ENCODE measurements at regions not wholly inside any gene's neighbourhood (a gene's known extent, or its start where the extent isn't known, plus 50 kb on each side); places are given as distances from the start of the nearest gene placed in this dataset.

DNA sequence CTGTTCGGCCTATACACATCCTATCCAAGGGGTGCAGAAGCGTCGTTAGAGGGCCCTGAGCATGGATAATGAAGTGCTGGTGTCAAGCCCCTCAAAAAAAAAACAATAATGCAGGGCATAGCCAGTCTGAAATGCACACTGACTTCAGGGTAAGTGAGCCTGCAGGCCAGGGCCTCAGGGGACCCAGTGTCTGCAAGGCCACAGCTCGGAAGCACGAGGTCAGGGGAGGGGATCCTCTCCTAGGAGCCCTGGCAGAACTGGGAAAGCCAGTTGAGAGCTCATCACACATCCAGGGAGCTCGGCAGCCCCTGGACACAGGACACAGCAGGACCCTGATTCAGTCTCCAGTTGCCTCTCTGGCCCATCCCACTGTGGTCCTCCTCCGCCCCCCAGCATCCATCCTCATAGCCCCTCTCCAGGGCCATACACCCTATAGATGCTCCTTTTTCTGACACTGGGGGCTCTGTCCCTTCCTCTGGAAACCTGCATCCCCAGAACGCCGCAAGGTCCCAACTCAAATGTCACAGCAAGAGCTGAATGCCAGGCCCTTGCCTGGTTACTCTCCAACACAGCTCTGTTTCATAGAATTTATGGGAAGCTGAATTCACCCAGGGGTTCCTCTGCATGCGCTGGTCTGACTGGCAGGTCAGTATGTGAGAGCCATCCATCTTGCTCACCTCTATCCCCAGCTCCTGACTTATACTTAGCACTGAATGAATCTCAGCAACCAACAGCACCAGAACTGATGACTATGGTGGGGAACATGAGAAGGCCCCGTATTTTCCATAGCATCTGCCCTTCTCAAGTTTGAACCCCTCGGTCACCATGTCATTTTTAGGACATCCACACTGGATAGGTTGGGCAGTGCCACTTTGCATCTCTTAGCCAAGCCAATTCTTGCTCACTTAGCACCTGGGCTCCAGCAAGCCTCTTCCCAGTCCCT, 717.0 kb upstream of the IGFBP3 start:
- H3K9me3 ChIP-seq (ENCODE audit: control insufficient read depth, low read length): no peaks in the 10 kb centered on the region
- no peaks in the 10 kb centered on the region for H3K27me3 ChIP-seq (ENCODE audit: control insufficient read depth, insufficient read depth, low read length, poor library complexity, severe bottlenecking)
- H3K27ac ChIP-seq (ENCODE audit: insufficient read depth, low read depth, low read length, poor library complexity, severe bottlenecking): no peak overlapping the region
- no peaks in the 10 kb centered on the region for H3K4me1 ChIP-seq (ENCODE audit: control insufficient read depth, insufficient read depth, low read length)
- 85 to 89% methylated on average over 12 of the region's 12 CpGs for WGBS, 2 experiments
- H3K4me3 ChIP-seq (ENCODE audit: insufficient read depth, low read depth, low read length): no peak overlapping the region
- no peaks in the 10 kb centered on the region for H3K36me3 ChIP-seq (ENCODE audit: control insufficient read depth, insufficient read depth, low read length)

DNA sequence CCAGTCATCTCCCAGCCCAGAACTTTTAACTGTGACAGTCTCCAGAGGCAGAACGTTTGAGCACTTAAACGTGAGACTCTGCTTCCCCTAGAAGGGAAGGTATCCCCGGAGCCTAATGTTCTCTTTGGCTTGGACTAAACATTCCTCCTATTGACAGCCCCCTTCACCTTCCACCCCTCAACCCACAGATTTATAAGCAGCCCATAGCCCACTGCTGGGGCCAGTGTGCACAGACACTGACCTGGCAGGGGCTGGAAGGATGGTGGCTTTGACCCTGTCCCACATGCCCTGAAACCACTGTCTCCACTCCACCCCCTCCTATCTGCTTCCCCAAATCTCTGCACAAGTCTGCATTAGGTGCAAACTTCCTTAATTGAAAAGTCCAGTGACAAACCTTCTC, 715.0 kb upstream of the IGFBP3 start:
- Histone ChIP-seq H3K27me3 (ENCODE audit: control insufficient read depth, insufficient read depth, low read length, poor library complexity, severe bottlenecking) (no peaks in the 10 kb centered on the region), H3K4me1 (ENCODE audit: control insufficient read depth, insufficient read depth, low read length) (no peaks in the 10 kb centered on the region), H3K27ac (ENCODE audit: insufficient read depth, low read depth, low read length, poor library complexity, severe bottlenecking) (no peak overlapping the region), H3K4me3 (ENCODE audit: insufficient read depth, low read depth, low read length) (no peak overlapping the region), H3K36me3 (ENCODE audit: control insufficient read depth, insufficient read depth, low read length) (no peaks in the 10 kb centered on the region), H3K9me3 (ENCODE audit: control insufficient read depth, low read length) (no peaks in the 10 kb centered on the region)
- WGBS, 2 experiments: 89 to 92% methylated on average over 3 of the region's 3 CpGs

DNA sequence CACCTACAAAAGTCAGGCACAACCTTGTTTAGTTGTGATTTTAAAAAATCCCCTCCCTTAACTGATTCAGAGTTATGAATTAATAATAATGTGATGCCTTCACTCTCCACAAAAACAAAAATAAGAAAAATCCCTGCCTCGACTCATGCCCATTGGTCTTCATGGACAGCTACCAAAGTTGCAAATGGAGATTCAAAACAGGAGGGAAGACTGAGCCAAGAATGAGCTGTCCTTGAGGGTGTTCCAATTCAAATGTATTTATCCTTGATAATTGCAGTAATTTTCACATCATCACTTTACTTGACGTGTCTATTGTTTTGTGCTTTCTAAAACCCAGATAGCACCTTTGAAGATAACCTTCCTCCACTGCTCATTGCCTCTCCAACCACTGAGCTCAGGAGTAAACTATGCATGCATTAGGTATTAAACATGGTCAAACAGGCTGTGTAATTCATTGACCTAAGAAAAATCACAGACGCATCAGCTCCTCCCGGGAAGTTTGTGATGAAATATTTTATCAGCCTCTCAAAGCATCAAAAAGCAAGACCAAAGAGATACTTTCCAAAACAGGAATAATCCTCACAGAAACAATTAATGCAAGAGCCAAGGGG, 712.7 kb upstream of the IGFBP3 start:
- H3K27me3 ChIP-seq (ENCODE audit: control insufficient read depth, insufficient read depth, low read length, poor library complexity, severe bottlenecking): no peaks in the 10 kb centered on the region
- H3K36me3 ChIP-seq (ENCODE audit: control insufficient read depth, insufficient read depth, low read length): no peaks in the 10 kb centered on the region
- H3K4me1 ChIP-seq (ENCODE audit: control insufficient read depth, insufficient read depth, low read length): no peaks in the 10 kb centered on the region
- no peak overlapping the region for H3K4me3 ChIP-seq (ENCODE audit: insufficient read depth, low read depth, low read length)
- WGBS, 2 experiments: 100% methylated on average over 4 of the region's 4 CpGs
- no peaks in the 10 kb centered on the region for H3K9me3 ChIP-seq (ENCODE audit: control insufficient read depth, low read length)
- no peak overlapping the region for H3K27ac ChIP-seq (ENCODE audit: insufficient read depth, low read depth, low read length, poor library complexity, severe bottlenecking)

DNA sequence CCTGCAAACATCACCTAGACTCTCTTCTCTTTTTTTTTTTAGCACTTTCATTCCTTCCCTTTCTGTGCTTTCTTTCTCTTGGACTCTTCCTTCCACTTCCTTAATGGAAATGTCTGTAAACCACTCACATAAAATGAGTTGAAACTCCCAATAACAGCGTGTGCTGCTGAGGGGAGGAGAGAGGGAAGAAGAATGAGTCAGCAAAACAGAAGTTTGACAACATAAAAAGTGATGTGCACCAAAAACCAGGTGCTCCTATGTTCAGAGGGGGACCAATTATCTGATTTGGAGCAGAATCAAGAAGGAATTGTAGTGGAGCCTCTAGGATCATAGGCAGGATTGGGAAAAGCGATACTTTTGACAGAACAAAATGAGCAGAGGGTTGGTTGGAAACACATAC, 712.1 kb upstream of the IGFBP3 start:
- no peaks in the 10 kb centered on the region for H3K36me3 ChIP-seq (ENCODE audit: control insufficient read depth, insufficient read depth, low read length)
- WGBS, 2 experiments: 90 to 91% methylated on average over 2 of the region's 2 CpGs
- no peak overlapping the region for H3K27ac ChIP-seq (ENCODE audit: insufficient read depth, low read depth, low read length, poor library complexity, severe bottlenecking)
- no peaks in the 10 kb centered on the region for H3K27me3 ChIP-seq (ENCODE audit: control insufficient read depth, insufficient read depth, low read length, poor library complexity, severe bottlenecking)
- H3K4me3 ChIP-seq (ENCODE audit: insufficient read depth, low read depth, low read length): no peak overlapping the region
- H3K9me3 ChIP-seq (ENCODE audit: control insufficient read depth, low read length): no peaks in the 10 kb centered on the region
- H3K4me1 ChIP-seq (ENCODE audit: control insufficient read depth, insufficient read depth, low read length): no peaks in the 10 kb centered on the region

DNA sequence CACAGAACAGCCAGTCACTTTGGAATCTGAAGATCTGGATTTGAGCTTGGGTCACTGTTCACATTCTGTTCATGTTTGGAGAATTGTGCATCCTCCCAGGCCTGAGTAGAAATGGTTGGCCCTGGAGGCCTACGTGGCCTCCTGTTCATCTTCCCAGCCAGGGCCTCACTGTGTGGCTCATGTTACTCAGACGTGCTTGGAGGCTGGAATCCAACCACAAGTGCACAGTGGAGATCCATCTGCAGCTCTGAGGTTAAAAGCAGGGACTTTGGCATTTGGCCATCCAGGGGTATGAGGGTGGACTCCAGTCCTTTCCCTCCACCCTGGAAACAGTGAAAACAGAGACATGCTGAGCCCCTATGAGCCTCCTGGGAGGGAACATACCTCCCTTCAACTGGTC, 709.0 kb upstream of the IGFBP3 start:
- 92 to 98% methylated on average over 2 of the region's 2 CpGs for WGBS, 2 experiments
- H3K27me3 ChIP-seq (ENCODE audit: control insufficient read depth, insufficient read depth, low read length, poor library complexity, severe bottlenecking): no peaks in the 10 kb centered on the region
- H3K4me1 ChIP-seq (ENCODE audit: control insufficient read depth, insufficient read depth, low read length): no peaks in the 10 kb centered on the region
- no peak overlapping the region for H3K27ac ChIP-seq (ENCODE audit: insufficient read depth, low read depth, low read length, poor library complexity, severe bottlenecking)
- H3K4me3 ChIP-seq (ENCODE audit: insufficient read depth, low read depth, low read length): no peak overlapping the region
- H3K9me3 ChIP-seq (ENCODE audit: control insufficient read depth, low read length): no peaks in the 10 kb centered on the region
- no peaks in the 10 kb centered on the region for H3K36me3 ChIP-seq (ENCODE audit: control insufficient read depth, insufficient read depth, low read length)

DNA sequence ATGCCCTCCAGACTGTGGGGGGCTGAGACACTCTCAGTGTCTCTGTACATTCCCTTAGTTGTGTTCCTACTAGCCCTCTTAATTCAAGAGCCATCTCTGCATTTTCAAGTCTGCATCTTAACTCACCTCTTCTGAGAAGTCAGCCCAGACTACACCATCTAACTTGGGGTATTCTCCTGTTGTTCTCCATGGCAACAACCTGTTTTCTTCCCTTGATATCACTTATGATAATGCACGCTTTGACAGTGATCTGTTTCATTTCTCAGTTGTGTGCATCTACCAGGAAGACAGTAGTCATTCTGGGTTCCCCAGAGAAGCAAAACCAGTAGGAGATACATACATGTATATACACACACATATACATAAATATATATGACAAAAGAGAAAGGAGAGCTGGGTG, 707.3 kb upstream of the IGFBP3 start:
- no peak overlapping the region for H3K4me3 ChIP-seq (ENCODE audit: insufficient read depth, low read depth, low read length)

DNA sequence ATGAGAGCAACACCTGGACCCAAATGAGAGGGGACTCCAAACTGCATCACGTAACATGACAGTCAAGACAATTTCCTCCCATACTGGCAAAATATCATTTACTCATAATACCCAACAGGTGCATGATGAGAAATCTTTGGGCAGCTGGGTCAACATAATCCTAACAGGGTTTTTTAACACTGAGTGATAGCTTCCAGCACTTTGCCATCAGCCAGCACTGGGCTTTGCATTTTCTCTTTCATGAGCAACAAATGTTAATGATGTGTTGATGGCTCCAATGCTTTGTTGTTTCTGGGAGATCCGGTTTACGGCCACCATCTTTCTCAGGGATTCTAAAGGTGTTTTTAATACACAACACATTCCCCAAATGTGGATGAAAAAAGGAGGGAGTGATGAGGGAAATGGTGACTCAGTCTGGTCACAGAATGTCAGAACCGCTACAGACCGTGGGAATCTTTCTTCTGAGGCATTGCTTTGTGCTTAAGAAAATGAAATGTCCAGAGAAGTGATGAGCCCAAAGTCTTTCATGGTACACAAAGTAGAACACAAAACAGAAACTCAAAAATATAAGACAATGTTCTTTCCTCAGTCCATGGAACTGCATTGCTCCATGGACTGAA, 705.7 kb upstream of the IGFBP3 start:
- H3K4me1 ChIP-seq (ENCODE audit: control insufficient read depth, insufficient read depth, low read length): no peaks in the 10 kb centered on the region
- no peaks in the 10 kb centered on the region for H3K27me3 ChIP-seq (ENCODE audit: control insufficient read depth, insufficient read depth, low read length, poor library complexity, severe bottlenecking)
- no peak overlapping the region for H3K4me3 ChIP-seq (ENCODE audit: insufficient read depth, low read depth, low read length)
- 90 to 92% methylated on average over 5 of the region's 5 CpGs for WGBS, 2 experiments
- no peak overlapping the region for H3K27ac ChIP-seq (ENCODE audit: insufficient read depth, low read depth, low read length, poor library complexity, severe bottlenecking)
- no peaks in the 10 kb centered on the region for H3K9me3 ChIP-seq (ENCODE audit: control insufficient read depth, low read length)
- no peaks in the 10 kb centered on the region for H3K36me3 ChIP-seq (ENCODE audit: control insufficient read depth, insufficient read depth, low read length)

More for the DNA sequence above, 707.3 kb upstream of the IGFBP3 start:
- Histone ChIP-seq H3K36me3 (ENCODE audit: control insufficient read depth, insufficient read depth, low read length) (no peaks in the 10 kb centered on the region), H3K4me1 (ENCODE audit: control insufficient read depth, insufficient read depth, low read length) (no peaks in the 10 kb centered on the region), H3K9me3 (ENCODE audit: control insufficient read depth, low read length) (no peaks in the 10 kb centered on the region), H3K27me3 (ENCODE audit: control insufficient read depth, insufficient read depth, low read length, poor library complexity, severe bottlenecking) (no peaks in the 10 kb centered on the region), H3K27ac (ENCODE audit: insufficient read depth, low read depth, low read length, poor library complexity, severe bottlenecking) (no peak overlapping the region)
- WGBS, 2 experiments: 90 to 95% methylated on average over 1 of the region's 1 CpG

DNA sequence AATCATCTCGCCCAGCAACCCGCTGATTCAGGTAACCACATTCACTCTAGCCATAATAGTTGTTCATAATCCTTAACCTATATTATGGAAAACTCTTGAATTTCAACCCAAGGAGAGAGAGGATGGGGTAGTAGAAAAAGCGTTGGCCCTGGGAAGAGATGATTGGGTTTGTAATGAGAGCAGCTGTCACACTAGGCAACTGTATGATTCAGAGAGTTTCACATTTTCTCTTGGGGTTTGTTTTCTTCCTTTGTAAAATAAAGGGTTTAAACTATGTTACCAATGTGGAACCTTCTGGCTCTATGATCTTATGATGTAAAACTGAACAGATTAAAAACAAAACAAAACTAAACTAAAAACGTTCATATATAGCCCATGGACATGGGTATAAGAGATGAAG, 705.2 kb upstream of the IGFBP3 start:
- H3K27ac ChIP-seq (ENCODE audit: insufficient read depth, low read depth, low read length, poor library complexity, severe bottlenecking): no peak overlapping the region
- WGBS, 2 experiments: 88 to 94% methylated on average over 2 to 4 of the region's 4 CpGs
- H3K9me3 ChIP-seq (ENCODE audit: control insufficient read depth, low read length): no peaks in the 10 kb centered on the region
- no peaks in the 10 kb centered on the region for H3K27me3 ChIP-seq (ENCODE audit: control insufficient read depth, insufficient read depth, low read length, poor library complexity, severe bottlenecking)
- no peaks in the 10 kb centered on the region for H3K36me3 ChIP-seq (ENCODE audit: control insufficient read depth, insufficient read depth, low read length)
- no peaks in the 10 kb centered on the region for H3K4me1 ChIP-seq (ENCODE audit: control insufficient read depth, insufficient read depth, low read length)
- no peak overlapping the region for H3K4me3 ChIP-seq (ENCODE audit: insufficient read depth, low read depth, low read length)

DNA sequence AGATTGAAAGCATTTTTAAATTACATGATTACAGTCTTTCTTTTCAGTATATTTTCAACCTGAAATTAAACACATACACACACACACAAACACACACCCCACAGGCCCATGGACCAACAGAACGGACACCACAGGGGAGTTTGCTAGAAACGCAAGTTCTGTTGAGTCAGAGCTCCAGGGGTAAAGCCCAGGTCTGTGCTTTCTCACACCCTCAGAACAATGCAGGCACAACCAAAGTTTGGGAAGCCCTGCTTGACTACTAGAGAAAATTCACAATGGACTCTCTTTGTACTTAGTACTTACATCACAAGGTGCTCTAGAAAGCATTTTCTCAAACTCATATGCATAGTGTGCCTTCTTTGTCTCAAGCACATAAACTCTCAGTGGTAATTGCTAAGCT, 704.0 kb upstream of the IGFBP3 start:
- Histone ChIP-seq H3K9me3 (ENCODE audit: control insufficient read depth, low read length) (no peaks in the 10 kb centered on the region), H3K4me1 (ENCODE audit: control insufficient read depth, insufficient read depth, low read length) (no peaks in the 10 kb centered on the region), H3K27me3 (ENCODE audit: control insufficient read depth, insufficient read depth, low read length, poor library complexity, severe bottlenecking) (no peaks in the 10 kb centered on the region), H3K36me3 (ENCODE audit: control insufficient read depth, insufficient read depth, low read length) (no peaks in the 10 kb centered on the region), H3K4me3 (ENCODE audit: insufficient read depth, low read depth, low read length) (no peak overlapping the region), H3K27ac (ENCODE audit: insufficient read depth, low read depth, low read length, poor library complexity, severe bottlenecking) (no peak overlapping the region)
- 21 to 40% methylated on average over 2 of the region's 2 CpGs for WGBS, 2 experiments

DNA sequence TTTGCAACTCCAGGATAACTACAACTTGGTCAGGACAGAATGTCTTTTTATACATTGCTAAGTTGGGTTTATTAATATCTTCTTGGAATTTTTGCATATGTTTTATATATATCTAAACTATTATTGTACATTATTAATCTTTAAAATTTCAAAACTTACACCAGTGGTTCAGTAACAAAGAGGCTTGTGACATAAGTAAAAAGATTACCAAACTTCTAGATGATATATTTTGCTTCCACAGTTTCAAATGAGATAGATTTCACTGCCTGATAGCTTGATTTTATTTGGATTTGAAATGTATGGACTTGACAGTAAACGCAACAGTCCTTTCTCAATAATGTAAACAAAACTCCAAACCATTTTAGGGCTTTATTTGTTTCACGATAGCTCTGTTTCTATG, 701.2 kb upstream of the IGFBP3 start:
- Histone ChIP-seq H3K9me3 (ENCODE audit: control insufficient read depth, low read length) (no peaks in the 10 kb centered on the region), H3K36me3 (ENCODE audit: control insufficient read depth, insufficient read depth, low read length) (no peaks in the 10 kb centered on the region), H3K4me3 (ENCODE audit: insufficient read depth, low read depth, low read length) (no peak overlapping the region), H3K27ac (ENCODE audit: insufficient read depth, low read depth, low read length, poor library complexity, severe bottlenecking) (no peak overlapping the region), H3K27me3 (ENCODE audit: control insufficient read depth, insufficient read depth, low read length, poor library complexity, severe bottlenecking) (no peaks in the 10 kb centered on the region), H3K4me1 (ENCODE audit: control insufficient read depth, insufficient read depth, low read length) (no peaks in the 10 kb centered on the region)
- WGBS, 2 experiments: 85 to 92% methylated on average over 2 of the region's 2 CpGs
